ENCODE measurements at regions not wholly inside any gene's neighbourhood (a gene's known extent, or its start where the extent isn't known, plus 50 kb on each side); places are given as distances from the start of the nearest gene placed in this dataset.

DNA sequence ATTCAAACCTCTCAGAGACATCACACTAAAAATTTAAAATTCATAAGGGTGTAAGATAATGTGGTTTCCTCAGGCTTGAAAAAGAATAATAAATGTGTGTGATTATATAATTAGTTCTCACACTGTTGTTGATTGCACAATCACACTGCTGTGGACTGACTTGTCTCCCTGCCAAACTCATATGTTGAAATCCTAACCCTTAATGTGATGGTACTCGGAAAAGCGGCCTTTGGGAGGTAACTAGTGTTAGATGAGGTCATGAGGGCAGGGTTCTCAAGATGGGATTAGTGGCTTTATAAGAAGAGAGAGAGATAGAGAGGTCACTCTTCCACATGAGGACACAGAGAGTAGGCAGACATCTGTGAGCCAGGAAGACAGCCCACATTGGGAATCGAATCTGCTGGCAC, 128.5 kb upstream of the COL1A2 start:
- TF ChIP-seq, protein P1, sequence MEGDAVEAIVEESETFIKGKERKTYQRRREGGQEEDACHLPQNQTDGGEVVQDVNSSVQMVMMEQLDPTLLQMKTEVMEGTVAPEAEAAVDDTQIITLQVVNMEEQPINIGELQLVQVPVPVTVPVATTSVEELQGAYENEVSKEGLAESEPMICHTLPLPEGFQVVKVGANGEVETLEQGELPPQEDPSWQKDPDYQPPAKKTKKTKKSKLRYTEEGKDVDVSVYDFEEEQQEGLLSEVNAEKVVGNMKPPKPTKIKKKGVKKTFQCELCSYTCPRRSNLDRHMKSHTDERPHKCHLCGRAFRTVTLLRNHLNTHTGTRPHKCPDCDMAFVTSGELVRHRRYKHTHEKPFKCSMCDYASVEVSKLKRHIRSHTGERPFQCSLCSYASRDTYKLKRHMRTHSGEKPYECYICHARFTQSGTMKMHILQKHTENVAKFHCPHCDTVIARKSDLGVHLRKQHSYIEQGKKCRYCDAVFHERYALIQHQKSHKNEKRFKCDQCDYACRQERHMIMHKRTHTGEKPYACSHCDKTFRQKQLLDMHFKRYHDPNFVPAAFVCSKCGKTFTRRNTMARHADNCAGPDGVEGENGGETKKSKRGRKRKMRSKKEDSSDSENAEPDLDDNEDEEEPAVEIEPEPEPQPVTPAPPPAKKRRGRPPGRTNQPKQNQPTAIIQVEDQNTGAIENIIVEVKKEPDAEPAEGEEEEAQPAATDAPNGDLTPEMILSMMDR (conservative IDR thresholded peaks at IDR 0.05 in 1 of 2, IDR thresholded peaks at IDR 0.05 in 1 of 2; ENCODE audit: low read depth in 1 of 2, low read length in 2 of 2) = no peak
- TF ChIP-seq EZH2 (IDR thresholded peaks at IDR 0.05; ENCODE audit: low read length, missing control alignments) = no peak
